PC-9 (cell line): ENCODE measurements at regions not wholly inside any gene's neighbourhood (a gene's known extent, or its start where the extent isn't known, plus 50 kb on each side); places are given as distances from the start of the nearest gene placed in this dataset.

Experiments
- BruUV-seq: library from RNA; stranded (reverse); fragments of 400-500 nt; replicated peaks from 2 replicates; lab custom pipeline; 2021; lab: Mats Ljungman, UMichigan
- CTCF ChIA-PET: fragments of 300-600 bp; sonication (Branson Sonifier 250); formaldehyde crosslinking; loops from one replicate; lab custom pipeline; 2022; ENCODE audit warnings: antibody characterized with exemption; lab: Charles Lee
- POLR2A ChIA-PET: fragments of 300-600 bp; sonication (Branson Sonifier 250); formaldehyde crosslinking; loops from one replicate; lab custom pipeline; 2022; ENCODE audit warnings: antibody characterized with exemption; ENCODE audit not compliant: unreplicated experiment; lab: Charles Lee
- DNase-seq, 2 experiments: peaks; one replicate each; pipeline versions ENCODE4 v3.0.0 to v3.0.0-alpha.2; 2015 to 2022; ENCODE audit warnings: mixed read lengths in 1 of 2
- H2AFZ ChIP-seq: fragments of 200-600 bp; sonication (generic); 2 replicates; pipeline ENCODE4 v1.8.1; 2017; ENCODE audit warnings: antibody characterized with exemption
- H3F3A ChIP-seq: fragments of 200-600 bp; sonication (generic); 2 replicates; pipeline ENCODE4 v1.8.1; 2017; ENCODE audit warnings: antibody characterized with exemption, mild to moderate bottlenecking, low read depth; ENCODE audit not compliant: insufficient read depth
- H3K27ac ChIP-seq: fragments of 200-600 bp; sonication (generic); 2 replicates; pipeline ENCODE4 v1.6.1; 2016; ENCODE audit warnings: mixed run types
- H3K27me3 ChIP-seq: fragments of 200-600 bp; sonication (generic); 2 replicates; pipeline ENCODE4 v1.6.1; 2016; ENCODE audit warnings: low read depth, mixed run types; ENCODE audit not compliant: insufficient read depth
- H3K36me3 ChIP-seq: fragments of 200-600 bp; sonication (generic); 2 replicates; pipeline ENCODE4 v1.6.1; 2016; ENCODE audit warnings: low read depth, mixed run types
- H3K4me1 ChIP-seq: fragments of 200-600 bp; sonication (generic); replicated peaks from 2 replicates; pipeline ENCODE4 v1.6.1; 2016; ENCODE audit warnings: mixed run types; ENCODE audit not compliant: insufficient read depth
- H3K4me2 ChIP-seq: fragments of 200-600 bp; sonication (generic); 2 replicates; pipeline ENCODE4 v1.6.1; 2017; ENCODE audit warnings: mixed run types
- H3K4me3 ChIP-seq: fragments of 200-600 bp; sonication (generic); 2 replicates; pipeline ENCODE4 v1.6.1; 2016; ENCODE audit warnings: mixed run types
- H3K79me2 ChIP-seq: fragments of 200-600 bp; sonication (generic); 2 replicates; pipeline ENCODE4 v1.6.1; 2017; ENCODE audit warnings: low read depth, mixed run types
- H3K9me2 ChIP-seq: fragments of 200-600 bp; sonication (generic); 2 replicates; pipeline ENCODE4 v1.8.1; 2017; ENCODE audit warnings: mild to moderate bottlenecking; ENCODE audit not compliant: insufficient read depth
- H3K9me3 ChIP-seq: fragments of 200-600 bp; sonication (generic); 2 replicates; pipeline ENCODE4 v1.8.1; 2016; ENCODE audit warnings: low read depth; ENCODE audit not compliant: insufficient read depth
- H4K20me1 ChIP-seq: fragments of 200-600 bp; sonication (generic); 2 replicates; pipeline ENCODE4 v1.8.1; 2017; ENCODE audit not compliant: insufficient read depth
- CTCF ChIP-seq: fragments of 200-600 bp; sonication (generic); conservative IDR thresholded peaks from 2 replicates; pipeline ENCODE4 v1.6.1; 2017; ENCODE audit warnings: mixed run types, antibody characterized with exemption, mild to moderate bottlenecking, moderate library complexity
- EZH2 ChIP-seq: fragments of 200-600 bp; sonication (generic); IDR thresholded peaks from 2 replicates; pipeline ENCODE4 v1.8.0; 2017; ENCODE audit warnings: antibody characterized with exemption, low read depth
- intact Hi-C: fragments of 100-400 bp; cut with micrococcal nuclease; formaldehyde crosslinking; loops from one replicate; pipeline ENCODE4 v1.10.0; 2022; ENCODE audit not compliant: unreplicated experiment

GRCh38 chr2:226376516-226377180 lies 423.0 kb downstream of the IRS1 start:
- no peak overlapping the region for H3K27ac ChIP-seq
- CTCF ChIA-PET: no interaction called here
- H3K4me1 ChIP-seq: no peaks in the 10 kb centered on the region
- no peaks in the 10 kb centered on the region for H3K9me3 ChIP-seq
- no peaks in the 10 kb centered on the region for H4K20me1 ChIP-seq
- no peaks in the 10 kb centered on the region for H3K36me3 ChIP-seq
- intact Hi-C loops: no loop called here
- H3K79me2 ChIP-seq: no peaks in the 10 kb centered on the region
- no peak for DNase-seq
- BruUV-seq: no TSS peak
- POLR2A ChIA-PET: interaction anchor here (0.7 kb wide), 1 partner anchor 318 kb away, joined by 3 read pairs; no protein-coding TSS in a partner anchor
- H3K27me3 ChIP-seq: no peaks in the 10 kb centered on the region
- no peak overlapping the region for H3K4me2 ChIP-seq
- H2AFZ ChIP-seq: no peak overlapping the region
- no peak for TF ChIP-seq CTCF
- no peak for TF ChIP-seq EZH2
- H3K4me3 ChIP-seq: no peak overlapping the region
- H3F3A ChIP-seq: no peaks in the 10 kb centered on the region
- H3K9me2 ChIP-seq: no peaks in the 10 kb centered on the region

GRCh38 chr2:226366920-226367319 lies 432.7 kb downstream of the IRS1 start:
- H3K27ac ChIP-seq: no peak overlapping the region
- ChIA-PET CTCF (no interaction called here), POLR2A (no interaction called here)
- H3K4me1 ChIP-seq: peaks cover 4% of the 10 kb centered on the region
- TF ChIP-seq CTCF: no peak
- no peak for TF ChIP-seq EZH2
- H3K4me2 ChIP-seq: no peak overlapping the region
- H2AFZ ChIP-seq: no peak overlapping the region
- H3K4me3 ChIP-seq: no peak overlapping the region
- H3K9me2 ChIP-seq: no peaks in the 10 kb centered on the region
- no peak for DNase-seq
- no peaks in the 10 kb centered on the region for H3K79me2 ChIP-seq
- H3F3A ChIP-seq: peaks cover 3% of the 10 kb centered on the region; the same call in 1 of the 2 replicates
- no peaks in the 10 kb centered on the region for H3K36me3 ChIP-seq
- H3K27me3 ChIP-seq: no peaks in the 10 kb centered on the region
- H4K20me1 ChIP-seq: no peaks in the 10 kb centered on the region
- no TSS peak for BruUV-seq
- H3K9me3 ChIP-seq: no peaks in the 10 kb centered on the region
- intact Hi-C loops: no loop called here

GRCh38 chr2:226364217-226364616 lies 435.4 kb downstream of the IRS1 start:
- no peak for DNase-seq
- POLR2A ChIA-PET: no interaction called here
- no peak overlapping the region for H3K4me3 ChIP-seq

More at GRCh38 chr2:226364217-226364616, 435.4 kb downstream of the IRS1 start:
- Histone ChIP-seq H3K4me2 (no peak overlapping the region), H3K9me2 (no peaks in the 10 kb centered on the region), H3F3A (peaks cover 3% of the 10 kb centered on the region; the same call in 1 of the 2 replicates), H3K79me2 (no peaks in the 10 kb centered on the region), H3K4me1 (peaks cover 4% of the 10 kb centered on the region), H4K20me1 (no peaks in the 10 kb centered on the region), H3K36me3 (no peaks in the 10 kb centered on the region), H3K9me3 (no peaks in the 10 kb centered on the region), H3K27me3 (no peaks in the 10 kb centered on the region), H2AFZ (no peak overlapping the region), H3K27ac (no peak overlapping the region)
- no TSS peak for BruUV-seq
- CTCF ChIA-PET: no interaction called here
- intact Hi-C loops: no loop called here
- no peak for TF ChIP-seq EZH2
- no peak for TF ChIP-seq CTCF
